GM21786 (cell line): ENCODE measurements at regions not wholly inside any gene's neighbourhood (a gene's known extent, or its start where the extent isn't known, plus 50 kb on each side); places are given as distances from the start of the nearest gene placed in this dataset.

Source experiments
- ATAC-seq: cut with Tn5 transposase; IDR thresholded peaks from one replicate; pipeline ENCODE4 v1.9.1; 2021; ENCODE audit not compliant: unreplicated experiment

- ATAC-seq: no peak
These were observed 60.7 kb upstream of the BCAT1 start for GRCh38 chr12:25009496-25010092.

- ATAC-seq: peak; percentile 40
These were observed 56.5 kb upstream of the BCAT1 start for GRCh38 chr12:25005376-25005775.

- ATAC-seq: no peak
These were observed 55.5 kb upstream of the BCAT1 start for GRCh38 chr12:25004447-25004846.

GRCh38 chr12:25001311-25001710 lies 52.4 kb upstream of the BCAT1 start:
- no peak for ATAC-seq
